Mammary epithelial cell (primary cell): ENCODE measurements at regions not wholly inside any gene's neighbourhood (a gene's known extent, or its start where the extent isn't known, plus 50 kb on each side); places are given as distances from the start of the nearest gene placed in this dataset.

Experiments used
- CTCF ChIP-seq, 2 donors: IDR thresholded peaks in 1 of 2; conservative IDR thresholded peaks in 1 of 2; 2 replicates each; pipeline ENCODE4 v1.5.1; 2011 to 2012; ENCODE audit warnings: inconsistent platforms in 2 of 2, low read length in 2 of 2, mild to moderate bottlenecking in 2 of 2, control low read depth in 1 of 2, low read depth in 1 of 2; ENCODE audit not compliant: insufficient read depth in 1 of 2; ENCODE audit errors: extremely low read depth in 1 of 2
- EZH2 ChIP-seq: IDR thresholded peaks from 2 replicates; pipeline ENCODE4 v1.6.1; 2012; ENCODE audit warnings: low read length, inconsistent platforms, borderline replicate concordance

GRCh38 chr2:164213916-164214315 is 407.4 kb downstream of the GRB14 start:
- TF ChIP-seq EZH2 (no peak), CTCF (conservative IDR thresholded peaks at IDR 0.05 in 1 of 2, IDR thresholded peaks at IDR 0.05 in 1 of 2; ENCODE audit: extremely low read depth in 1 of 2, insufficient read depth in 1 of 2, low read depth in 1 of 2, low read length in 2 of 2) (no peak)
